ENCODE measurements at regions not wholly inside any gene's neighbourhood (a gene's known extent, or its start where the extent isn't known, plus 50 kb on each side); places are given as distances from the start of the nearest gene placed in this dataset.

GRCh38 chr10:124144536-124144935 is 51.1 kb upstream of the CHST15 start:
- peaks cover 3% of the 10 kb centered on the region for H3K9me3 ChIP-seq (ENCODE audit: control insufficient read depth, low read length)
- H3K36me3 ChIP-seq (ENCODE audit: control insufficient read depth, insufficient read depth, low read length): no peaks in the 10 kb centered on the region
- WGBS, 2 experiments (ENCODE audit: insufficient coverage in 2 of 2): 76 to 91% methylated on average over 4 to 9 of the region's 9 CpGs
- no peak overlapping the region for H3K4me3 ChIP-seq (ENCODE audit: extremely low read depth, insufficient read depth, low read length, poor library complexity, severe bottlenecking)
- peaks cover 5% of the 10 kb centered on the region for H3K4me1 ChIP-seq (ENCODE audit: control insufficient read depth, insufficient read depth, low read length, poor library complexity, severe bottlenecking)
- H3K27ac ChIP-seq (ENCODE audit: low read depth, low read length, severe bottlenecking): no peak overlapping the region

GRCh38 chr10:124143721-124144120 is 50.3 kb upstream of the CHST15 start:
- Histone ChIP-seq H3K4me1 (ENCODE audit: control insufficient read depth, insufficient read depth, low read length, poor library complexity, severe bottlenecking) (peaks cover 5% of the 10 kb centered on the region), H3K27ac (ENCODE audit: low read depth, low read length, severe bottlenecking) (no peak overlapping the region), H3K4me3 (ENCODE audit: extremely low read depth, insufficient read depth, low read length, poor library complexity, severe bottlenecking) (no peak overlapping the region), H3K9me3 (ENCODE audit: control insufficient read depth, low read length) (peaks cover 3% of the 10 kb centered on the region), H3K36me3 (ENCODE audit: control insufficient read depth, insufficient read depth, low read length) (no peaks in the 10 kb centered on the region)
- 81 to 100% methylated on average over 5 to 6 of the region's 6 CpGs for WGBS, 2 experiments (ENCODE audit: insufficient coverage in 2 of 2)

Measured in mesodermal cell (in vitro differentiated cells).